ENCODE measurements at regions not wholly inside any gene's neighbourhood (a gene's known extent, or its start where the extent isn't known, plus 50 kb on each side); places are given as distances from the start of the nearest gene placed in this dataset.

- H3K27me3 ChIP-seq (ENCODE audit: control insufficient read depth, insufficient read depth, low read length, poor library complexity, severe bottlenecking), result no peaks in the 10 kb centered on the region
- no peak overlapping the region for H3K9ac ChIP-seq (ENCODE audit: extremely low read depth, low read length, poor library complexity, severe bottlenecking)
- H3K9me3 ChIP-seq (ENCODE audit: control insufficient read depth, low read length), result peaks cover 6% of the 10 kb centered on the region
- no peak overlapping the region for H3K27ac ChIP-seq (ENCODE audit: low read depth, low read length)
- H3K36me3 Mint-ChIP-seq (ENCODE audit: low read depth), result no peaks in the 10 kb centered on the region
- TF ChIP-seq, protein P1, sequence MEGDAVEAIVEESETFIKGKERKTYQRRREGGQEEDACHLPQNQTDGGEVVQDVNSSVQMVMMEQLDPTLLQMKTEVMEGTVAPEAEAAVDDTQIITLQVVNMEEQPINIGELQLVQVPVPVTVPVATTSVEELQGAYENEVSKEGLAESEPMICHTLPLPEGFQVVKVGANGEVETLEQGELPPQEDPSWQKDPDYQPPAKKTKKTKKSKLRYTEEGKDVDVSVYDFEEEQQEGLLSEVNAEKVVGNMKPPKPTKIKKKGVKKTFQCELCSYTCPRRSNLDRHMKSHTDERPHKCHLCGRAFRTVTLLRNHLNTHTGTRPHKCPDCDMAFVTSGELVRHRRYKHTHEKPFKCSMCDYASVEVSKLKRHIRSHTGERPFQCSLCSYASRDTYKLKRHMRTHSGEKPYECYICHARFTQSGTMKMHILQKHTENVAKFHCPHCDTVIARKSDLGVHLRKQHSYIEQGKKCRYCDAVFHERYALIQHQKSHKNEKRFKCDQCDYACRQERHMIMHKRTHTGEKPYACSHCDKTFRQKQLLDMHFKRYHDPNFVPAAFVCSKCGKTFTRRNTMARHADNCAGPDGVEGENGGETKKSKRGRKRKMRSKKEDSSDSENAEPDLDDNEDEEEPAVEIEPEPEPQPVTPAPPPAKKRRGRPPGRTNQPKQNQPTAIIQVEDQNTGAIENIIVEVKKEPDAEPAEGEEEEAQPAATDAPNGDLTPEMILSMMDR (conservative IDR thresholded peaks at IDR 0.05), result no peak
- H3K4me3 ChIP-seq (ENCODE audit: low read length), result no peak overlapping the region
- peaks cover 26% of the 10 kb centered on the region for H3K4me1 Mint-ChIP-seq
- H3K27ac Mint-ChIP-seq, result no peak overlapping the region
- H3K36me3 ChIP-seq (ENCODE audit: control insufficient read depth, insufficient read depth, low read length), result no peaks in the 10 kb centered on the region
- H3K27me3 Mint-ChIP-seq (ENCODE audit: insufficient read depth), result no peaks in the 10 kb centered on the region
- peaks cover 4% of the 10 kb centered on the region for H3K4me1 ChIP-seq (ENCODE audit: control insufficient read depth, insufficient read depth, low read length)
- H3K9me3 Mint-ChIP-seq, result no peaks in the 10 kb centered on the region
- DNase-seq, result no peak
- no peak overlapping the region for H3K4me3 Mint-ChIP-seq
Observed at GRCh38 chr2:180519276-180519675, 461.1 kb upstream of the UBE2E3 start.

- H3K27ac Mint-ChIP-seq, result no peak overlapping the region
- H3K4me1 ChIP-seq (ENCODE audit: control insufficient read depth, insufficient read depth, low read length), result no peaks in the 10 kb centered on the region
- peaks cover 16% of the 10 kb centered on the region for H3K4me1 Mint-ChIP-seq
- no peaks in the 10 kb centered on the region for H3K36me3 Mint-ChIP-seq (ENCODE audit: low read depth)
- no peaks in the 10 kb centered on the region for H3K27me3 ChIP-seq (ENCODE audit: control insufficient read depth, insufficient read depth, low read length, poor library complexity, severe bottlenecking)
- H3K27me3 Mint-ChIP-seq (ENCODE audit: insufficient read depth), result no peaks in the 10 kb centered on the region
- no peak for DNase-seq
- TF ChIP-seq, protein P1 (conservative IDR thresholded peaks at IDR 0.05), result no peak
- H3K36me3 ChIP-seq (ENCODE audit: control insufficient read depth, insufficient read depth, low read length), result no peaks in the 10 kb centered on the region
- H3K27ac ChIP-seq (ENCODE audit: low read depth, low read length), result no peak overlapping the region
- WGBS, 2 experiments (ENCODE audit: insufficient coverage in 1 of 2, insufficient read length in 1 of 2), result 94 to 100% methylated on average over 1 to 2 of the region's 2 CpGs
- no peak overlapping the region for H3K4me3 Mint-ChIP-seq
- H3K9me3 ChIP-seq (ENCODE audit: control insufficient read depth, low read length), result peaks cover 6% of the 10 kb centered on the region
- H3K9me3 Mint-ChIP-seq, result no peaks in the 10 kb centered on the region
- H3K4me3 ChIP-seq (ENCODE audit: low read length), result no peak overlapping the region
- H3K9ac ChIP-seq (ENCODE audit: extremely low read depth, low read length, poor library complexity, severe bottlenecking), result no peak overlapping the region
Observed at GRCh38 chr2:180516232-180516631, 464.2 kb upstream of the UBE2E3 start.

GRCh38 chr2:180513389-180513788 is 467.0 kb upstream of the UBE2E3 start:
- DNase-seq, result no peak

More at GRCh38 chr2:180513389-180513788, 467.0 kb upstream of the UBE2E3 start:
- Mint-ChIP-seq H3K4me1 (peaks cover 8% of the 10 kb centered on the region), H3K36me3 (ENCODE audit: low read depth) (no peaks in the 10 kb centered on the region), H3K27ac (no peak overlapping the region), H3K4me3 (no peak overlapping the region), H3K27me3 (ENCODE audit: insufficient read depth) (no peaks in the 10 kb centered on the region), H3K9me3 (no peaks in the 10 kb centered on the region)
- Histone ChIP-seq H3K9ac (ENCODE audit: extremely low read depth, low read length, poor library complexity, severe bottlenecking) (no peak overlapping the region), H3K4me1 (ENCODE audit: control insufficient read depth, insufficient read depth, low read length) (no peaks in the 10 kb centered on the region), H3K27ac (ENCODE audit: low read depth, low read length) (no peak overlapping the region), H3K36me3 (ENCODE audit: control insufficient read depth, insufficient read depth, low read length) (no peaks in the 10 kb centered on the region), H3K9me3 (ENCODE audit: control insufficient read depth, low read length) (peaks cover 2% of the 10 kb centered on the region), H3K4me3 (ENCODE audit: low read length) (no peak overlapping the region), H3K27me3 (ENCODE audit: control insufficient read depth, insufficient read depth, low read length, poor library complexity, severe bottlenecking) (no peaks in the 10 kb centered on the region)
- WGBS, 2 experiments (ENCODE audit: insufficient coverage in 1 of 2, insufficient read length in 1 of 2), result 86 to 90% methylated on average over 1 of the region's 1 CpG
- TF ChIP-seq, protein P1 (conservative IDR thresholded peaks at IDR 0.05), result no peak
